ENCODE measurements at regions not wholly inside any gene's neighbourhood (a gene's known extent, or its start where the extent isn't known, plus 50 kb on each side); places are given as distances from the start of the nearest gene placed in this dataset.
A peak's percentile ranks its signal among the peaks of the same experiment; 100 is the strongest.
"Not testable (repeated sequence)": the region's sequence is repeated elsewhere in the genome, so short reads cannot be mapped to it uniquely, and the experiment has no call there.

DNA sequence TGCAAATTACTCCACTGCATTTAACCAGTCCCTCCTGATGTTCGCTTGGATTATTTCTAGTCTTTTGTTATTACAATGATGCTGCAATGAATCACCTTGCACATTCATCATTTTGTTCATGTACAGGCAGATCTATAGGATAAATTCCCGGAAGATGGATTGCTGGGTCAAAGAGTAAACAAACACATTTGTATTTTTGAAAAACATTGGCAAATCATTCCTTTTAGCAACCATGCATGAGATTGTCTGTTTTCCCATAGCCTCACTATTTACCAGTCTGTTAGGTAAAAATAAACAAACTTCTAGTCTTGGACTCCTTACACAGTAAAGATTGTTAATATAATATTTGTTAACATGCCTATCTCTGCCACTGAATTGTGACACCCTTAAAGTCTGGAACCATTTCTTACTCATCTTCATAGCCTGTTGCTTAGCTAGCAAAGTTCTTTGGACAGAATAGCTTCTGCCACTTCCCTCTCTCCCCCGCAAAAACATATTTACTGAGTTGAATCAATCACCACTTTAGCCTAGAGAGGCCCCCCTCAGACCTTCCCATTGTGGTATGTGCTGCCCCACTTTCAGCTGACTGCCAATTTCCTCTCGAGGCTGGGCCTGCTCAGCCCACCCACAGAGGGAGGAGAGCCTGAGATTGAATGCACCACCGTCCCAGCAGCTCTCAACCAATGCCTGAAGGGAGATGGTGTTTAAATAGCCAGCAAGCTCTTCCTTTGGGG is 108.4 kb upstream of the ATXN3L start:
- no peak for DNase-seq (ENCODE audit: low read depth in 2 of 3, low spot score in 1 of 3)

DNA sequence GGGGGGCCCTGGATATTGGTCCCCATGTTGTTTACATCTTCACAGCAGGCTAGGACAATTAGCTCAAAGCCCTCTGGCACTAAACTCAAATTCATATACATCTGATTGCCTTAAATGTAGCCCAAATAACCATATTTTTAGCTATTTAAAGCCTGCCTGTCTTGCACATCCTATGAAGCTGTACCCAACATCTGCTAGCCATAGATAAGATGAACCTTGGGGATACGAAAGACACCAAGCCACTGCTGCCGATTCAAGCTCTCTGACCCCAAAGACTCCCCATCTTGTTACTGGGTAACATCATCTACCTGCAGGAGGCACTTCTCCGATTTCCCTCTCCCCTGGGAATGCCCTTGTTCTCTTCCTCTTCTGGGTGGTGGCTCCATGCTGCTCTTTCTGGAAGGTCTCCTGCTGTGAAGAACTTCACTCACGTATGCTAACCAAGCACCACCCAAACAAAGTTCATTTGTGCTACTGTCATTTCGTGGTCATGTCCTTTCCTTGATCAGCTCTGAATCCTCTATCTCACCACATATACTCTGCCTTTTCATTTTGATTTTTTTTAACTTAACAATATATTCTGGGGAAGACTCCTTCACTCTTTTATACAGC is 107.7 kb upstream of the ATXN3L start:
- DNase-seq (ENCODE audit: low read depth in 2 of 3, low spot score in 1 of 3) = no peak

DNA sequence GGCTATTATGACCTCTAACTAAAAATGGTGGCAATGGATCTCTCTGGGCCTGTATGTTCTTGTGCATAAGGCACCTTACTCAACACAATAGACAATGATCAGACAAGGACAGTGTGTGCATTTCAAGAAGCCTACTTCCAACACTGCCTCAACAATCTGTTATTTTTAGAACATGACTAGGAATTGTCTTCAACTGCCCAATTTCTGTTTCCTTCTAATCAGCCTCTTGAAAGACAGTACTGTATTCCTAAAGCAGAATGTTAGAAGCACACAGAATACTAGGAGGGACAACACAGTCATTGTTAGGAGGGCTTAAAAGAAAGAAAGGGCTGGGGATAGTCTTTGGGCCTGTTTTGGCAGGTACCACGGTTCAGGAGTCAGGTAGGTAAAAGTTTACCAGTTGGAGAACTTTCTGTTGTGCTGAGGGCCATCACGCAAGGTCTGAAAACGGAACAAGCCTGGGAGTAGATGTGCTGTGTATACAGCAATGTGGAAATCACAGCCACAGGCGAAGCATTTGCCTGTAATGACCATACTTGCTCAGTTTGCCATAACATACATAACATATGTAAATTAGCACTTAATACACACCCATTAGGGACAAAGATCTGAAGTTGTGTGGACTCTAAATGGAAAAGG is 100.8 kb upstream of the ATXN3L start:
- DNase-seq (ENCODE audit: low read depth in 2 of 3, low spot score in 1 of 3) = no peak

DNA sequence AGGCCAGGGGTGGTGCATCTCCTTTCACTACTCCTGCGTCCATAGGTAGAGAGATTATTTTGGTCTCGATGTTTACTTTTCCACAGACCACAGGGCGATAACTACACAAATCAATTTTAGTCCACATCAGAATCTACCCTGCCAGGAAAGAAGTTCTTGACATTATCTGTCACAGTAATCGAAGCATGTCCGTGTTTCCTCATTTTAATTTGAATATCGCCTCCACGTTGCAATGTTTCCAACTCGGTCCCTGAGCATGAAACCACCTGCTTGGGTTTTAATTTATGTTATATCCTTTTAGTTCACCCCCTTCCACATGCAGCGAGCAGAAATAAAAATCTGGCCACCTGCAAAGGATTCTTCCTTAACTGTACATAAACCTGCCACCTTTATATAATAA is 100.1 kb upstream of the ATXN3L start:
- DNase-seq (ENCODE audit: low read depth in 2 of 3, low spot score in 1 of 3) = no peak

DNA sequence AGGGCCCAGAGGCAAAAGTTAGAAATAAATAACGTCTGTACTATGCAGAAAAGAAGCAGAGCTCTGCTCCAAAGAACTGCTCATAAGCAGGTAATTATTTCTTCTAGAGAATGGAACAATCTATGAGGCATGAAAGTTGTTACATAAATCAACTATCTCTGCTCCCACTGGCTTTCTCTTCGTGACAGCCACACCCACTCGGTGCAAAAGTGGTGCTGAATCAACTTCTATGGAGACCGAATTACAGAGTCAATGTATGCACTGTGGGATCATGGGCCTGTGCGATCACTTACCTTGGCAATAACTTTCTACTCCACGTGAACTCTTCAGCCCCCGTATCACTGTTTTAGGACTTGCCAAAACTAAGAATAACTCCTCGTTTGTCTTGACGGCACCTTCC is 99.4 kb upstream of the ATXN3L start:
- DNase-seq (ENCODE audit: low read depth in 2 of 3, low spot score in 1 of 3) = no peak

DNA sequence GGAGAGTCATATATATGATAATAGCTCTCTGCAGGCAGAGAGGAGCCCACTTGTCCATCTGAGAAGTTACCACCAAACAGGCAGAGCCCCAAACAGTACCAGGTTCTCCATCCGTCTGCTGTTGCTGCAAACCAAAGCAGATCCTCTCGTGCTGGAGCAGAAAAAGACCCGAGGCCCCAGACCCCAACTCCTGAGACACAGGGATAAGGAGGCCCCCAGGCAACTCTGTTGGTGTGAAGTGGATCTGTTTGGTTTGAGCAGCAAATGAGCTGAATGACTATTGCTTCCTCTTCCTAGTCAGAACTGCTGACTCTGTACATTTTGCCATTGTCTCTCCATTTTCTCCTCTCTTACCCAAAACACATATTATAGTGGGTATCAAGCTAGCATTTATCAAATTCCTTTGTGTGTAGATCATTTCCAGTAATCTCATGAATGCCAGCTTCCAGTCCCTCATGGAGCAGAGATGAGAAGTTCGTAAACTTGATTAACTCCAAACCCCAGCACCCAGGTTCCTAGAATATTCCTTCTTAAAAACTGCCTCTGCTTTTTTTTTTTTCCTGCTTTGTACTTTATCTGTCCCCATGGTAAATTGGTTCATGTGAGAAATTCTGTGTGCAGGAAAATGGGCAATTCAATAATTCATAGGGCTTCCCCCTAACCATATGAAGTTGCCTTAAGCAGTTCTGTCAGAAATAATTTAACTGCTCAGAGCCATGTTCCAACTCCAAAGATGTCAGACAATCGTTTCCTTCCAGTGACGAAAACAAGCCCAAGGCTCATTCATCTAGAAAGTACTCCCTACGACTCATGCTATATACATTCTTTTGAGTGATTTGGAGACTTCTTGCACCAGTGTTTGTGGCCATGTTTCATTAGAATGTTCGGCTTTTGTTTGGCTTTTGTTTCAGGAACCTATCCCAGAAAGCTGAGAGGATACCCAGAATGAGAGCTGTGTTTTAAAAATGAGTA is 98.6 kb upstream of the ATXN3L start:
- no peak for DNase-seq (ENCODE audit: low read depth in 2 of 3, low spot score in 1 of 3)

DNA sequence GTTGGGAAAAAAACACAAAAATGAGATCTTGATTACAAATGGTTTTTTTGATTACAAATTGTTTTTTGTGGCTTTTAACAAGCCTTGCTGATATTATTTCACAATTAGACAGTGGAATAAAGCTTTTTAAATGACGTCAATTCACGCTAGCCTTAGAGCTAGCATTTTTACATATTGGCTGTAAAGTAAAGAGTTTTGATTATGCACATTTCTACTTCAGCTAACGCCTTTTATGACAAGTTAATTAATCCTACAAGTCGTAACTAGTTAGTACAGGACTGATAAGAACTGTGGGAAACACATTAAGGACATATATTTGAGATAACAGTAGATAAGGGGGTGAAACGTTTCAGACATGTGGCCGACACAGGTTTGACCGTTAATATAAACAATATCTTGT is 95.7 kb upstream of the ATXN3L start:
- no peak for DNase-seq (ENCODE audit: low read depth in 2 of 3, low spot score in 1 of 3)

DNA sequence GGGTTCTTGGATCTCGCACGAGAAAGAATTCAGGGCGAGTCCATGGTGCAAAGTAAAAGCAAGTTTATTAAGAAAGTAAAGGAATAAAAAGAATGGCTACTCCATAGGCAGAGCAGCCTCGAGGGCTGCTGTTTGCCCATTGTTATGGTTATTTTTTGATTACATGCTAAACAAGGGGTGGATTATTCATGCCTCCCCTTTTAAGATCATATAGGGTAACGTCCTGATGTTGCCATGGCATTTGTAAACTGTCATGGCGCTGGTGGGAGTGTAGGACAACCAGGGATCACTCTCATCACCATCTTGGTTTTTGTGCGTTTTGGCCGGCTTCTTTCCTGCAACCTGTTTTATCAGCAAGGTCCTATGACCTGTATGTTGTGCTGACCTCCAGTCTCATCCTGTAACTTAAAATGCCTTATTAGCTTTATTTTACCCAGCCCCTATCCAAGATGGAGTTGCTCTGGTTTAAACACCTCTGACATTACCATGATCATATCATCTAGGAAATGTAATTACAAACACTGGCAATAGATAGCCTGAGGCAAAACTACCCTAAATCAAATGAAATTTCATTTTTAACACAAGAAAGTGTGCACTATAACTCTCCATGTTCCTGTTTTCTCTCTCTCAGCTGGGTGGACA is 94.3 kb upstream of the ATXN3L start:
- no peak for DNase-seq (ENCODE audit: low read depth in 2 of 3, low spot score in 1 of 3)

DNA sequence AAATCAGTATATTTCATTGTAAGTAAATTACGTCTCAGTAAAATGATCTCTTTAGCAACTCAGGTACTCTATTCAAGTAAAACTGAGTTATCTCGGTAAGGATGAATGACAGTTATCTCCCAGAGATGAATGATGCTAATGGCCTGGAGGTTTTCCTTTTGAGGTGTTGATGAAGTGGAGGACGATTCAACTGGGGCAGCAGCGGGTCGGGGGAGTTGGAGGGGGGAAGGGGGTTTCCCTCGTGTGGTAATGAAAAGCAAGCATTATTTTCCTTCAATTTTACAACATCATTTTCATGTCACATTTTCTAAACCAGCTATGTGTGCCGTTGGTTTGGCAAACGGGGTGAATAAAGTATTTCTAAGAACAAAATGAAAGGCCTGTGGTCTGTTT is 92.4 kb upstream of the ATXN3L start:
- DNase-seq (ENCODE audit: low read depth in 2 of 3, low spot score in 1 of 3) = no peak

DNA sequence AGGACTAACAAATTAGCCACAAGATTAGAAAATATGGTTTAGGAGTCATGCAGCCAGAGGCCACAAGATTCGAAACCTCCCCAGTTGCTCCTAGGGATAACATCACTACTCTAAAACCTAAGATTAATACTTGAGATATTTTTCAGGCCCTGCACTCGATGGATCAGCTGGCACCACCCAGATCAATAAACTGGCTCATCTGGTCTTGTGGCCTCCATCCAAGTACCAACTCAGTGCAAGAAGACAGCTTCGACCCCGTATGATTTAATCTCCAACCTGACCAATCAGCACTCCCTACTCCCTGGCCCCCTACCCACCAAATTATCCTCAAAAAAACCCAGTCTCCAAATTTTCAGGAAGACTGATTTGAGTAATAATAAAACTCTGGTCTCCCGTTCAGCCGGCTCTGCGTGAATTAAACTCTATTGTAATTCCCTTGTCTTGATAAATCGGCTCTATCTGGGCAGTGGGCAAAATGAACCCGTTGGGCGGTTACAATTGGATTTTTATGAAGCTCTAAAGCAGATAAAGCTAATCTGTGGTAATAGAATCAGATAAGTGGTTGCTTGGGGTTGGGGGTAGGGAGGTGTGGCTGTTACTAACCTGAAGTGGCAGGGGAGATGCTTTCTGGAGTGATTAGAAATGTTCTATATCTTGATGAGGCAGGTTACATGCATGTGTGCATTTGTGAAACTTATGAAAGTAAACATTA is 91.8 kb upstream of the ATXN3L start:
- DNase-seq (ENCODE audit: low read depth in 2 of 3, low spot score in 1 of 3) = no peak

DNA sequence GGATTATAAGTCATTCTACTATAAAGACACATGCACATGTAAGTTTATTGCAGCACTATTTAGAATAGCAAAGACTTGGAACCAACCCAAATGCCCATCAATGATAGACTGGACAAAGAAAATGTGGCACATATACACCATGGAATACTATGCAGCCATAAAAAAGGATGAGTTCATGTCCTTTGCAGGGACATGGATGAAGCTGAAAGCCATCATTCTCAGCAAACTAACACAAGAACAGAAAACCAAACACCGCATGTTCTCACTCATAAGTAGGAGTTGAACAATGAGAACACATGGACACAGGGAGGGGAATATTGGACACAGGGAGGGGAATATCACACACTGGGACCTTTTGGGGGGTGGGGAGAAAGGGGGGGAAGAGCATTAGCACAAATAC is 88.7 kb upstream of the ATXN3L start:
- DNase-seq (ENCODE audit: low read depth in 2 of 3, low spot score in 1 of 3) = not testable (repeated sequence)

DNA sequence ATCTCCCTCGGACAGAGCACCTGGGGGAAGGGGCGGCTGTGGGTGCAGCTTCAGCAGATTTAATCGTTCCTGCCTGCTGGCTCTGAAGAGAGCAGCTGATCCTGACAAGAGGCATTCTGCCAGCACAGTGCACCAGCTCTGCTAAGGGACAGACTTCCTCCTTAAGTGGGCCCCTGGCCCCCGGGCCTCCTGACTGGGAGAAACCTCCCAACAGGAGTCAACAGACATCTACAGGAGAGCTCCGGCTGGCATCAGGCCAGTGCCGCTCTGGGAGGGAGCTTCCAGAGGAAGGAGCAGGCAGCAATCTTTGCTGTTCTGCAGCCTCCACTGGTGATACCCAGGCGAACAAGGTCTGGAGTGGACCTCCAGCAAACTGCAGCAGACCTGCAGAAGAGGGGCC is 84.9 kb upstream of the ATXN3L start:
- DNase-seq (ENCODE audit: low read depth in 2 of 3, low spot score in 1 of 3) = not testable (repeated sequence)

DNA sequence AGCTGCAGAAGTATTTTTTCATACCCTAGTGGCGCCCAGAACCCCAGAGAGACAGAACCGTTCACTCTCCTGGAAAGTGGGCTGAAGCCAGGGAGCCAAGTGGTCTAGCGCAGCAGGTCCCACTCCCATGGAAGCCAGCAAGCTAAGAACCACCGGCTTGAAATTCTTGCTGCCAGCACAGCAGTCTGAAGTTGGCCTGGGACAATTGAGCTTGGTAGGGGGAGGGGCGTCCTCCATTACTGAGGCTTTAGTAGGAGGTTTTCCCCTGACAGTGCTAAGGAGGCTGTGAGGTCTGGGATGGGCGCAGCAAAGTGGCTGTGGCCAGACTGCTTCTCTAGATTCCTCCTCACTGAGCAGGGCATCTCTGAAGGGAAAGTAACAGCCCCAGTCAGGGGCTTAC is 84.5 kb upstream of the ATXN3L start:
- no peak for DNase-seq (ENCODE audit: low read depth in 2 of 3, low spot score in 1 of 3)

DNA sequence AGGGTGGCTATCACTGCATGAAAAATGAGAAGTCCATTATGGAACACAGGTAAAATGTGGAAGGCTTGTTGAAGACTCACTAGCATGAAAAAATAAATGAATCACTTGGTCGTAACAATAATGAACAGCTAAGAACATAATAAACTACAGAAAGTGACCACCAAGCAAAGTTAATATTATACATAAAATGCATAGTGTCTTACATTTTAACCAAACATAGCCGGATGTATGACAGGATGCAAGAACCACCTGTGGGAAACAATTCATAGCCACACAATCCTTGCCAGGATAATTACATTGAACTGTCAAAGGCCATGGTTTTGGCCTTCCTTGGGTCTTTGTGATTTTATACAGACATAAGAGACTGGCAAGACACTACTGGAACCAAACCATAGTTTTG is 81.9 kb upstream of the ATXN3L start:
- DNase-seq (ENCODE audit: low read depth in 2 of 3, low spot score in 1 of 3) = no peak

DNA sequence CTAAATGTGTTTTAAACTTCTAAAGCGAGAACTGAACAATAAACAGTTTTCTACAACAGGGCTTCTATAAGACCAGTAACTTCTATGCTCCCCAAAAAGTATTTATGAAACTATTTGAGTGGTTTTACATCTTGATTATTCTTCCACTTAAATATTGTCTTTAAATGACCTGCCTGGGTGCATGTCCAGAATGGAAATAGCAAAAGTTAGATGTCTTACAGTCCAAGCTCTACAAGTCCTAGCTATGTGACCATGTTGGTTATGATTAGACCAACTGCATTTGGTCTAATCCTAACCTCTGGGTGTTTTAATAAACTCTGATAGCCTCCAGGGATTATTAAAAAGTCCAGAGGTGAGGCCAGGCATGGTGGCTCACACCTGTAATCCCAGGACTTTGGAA is 79.0 kb upstream of the ATXN3L start:
- no peak for DNase-seq (ENCODE audit: low read depth in 2 of 3, low spot score in 1 of 3)

DNA sequence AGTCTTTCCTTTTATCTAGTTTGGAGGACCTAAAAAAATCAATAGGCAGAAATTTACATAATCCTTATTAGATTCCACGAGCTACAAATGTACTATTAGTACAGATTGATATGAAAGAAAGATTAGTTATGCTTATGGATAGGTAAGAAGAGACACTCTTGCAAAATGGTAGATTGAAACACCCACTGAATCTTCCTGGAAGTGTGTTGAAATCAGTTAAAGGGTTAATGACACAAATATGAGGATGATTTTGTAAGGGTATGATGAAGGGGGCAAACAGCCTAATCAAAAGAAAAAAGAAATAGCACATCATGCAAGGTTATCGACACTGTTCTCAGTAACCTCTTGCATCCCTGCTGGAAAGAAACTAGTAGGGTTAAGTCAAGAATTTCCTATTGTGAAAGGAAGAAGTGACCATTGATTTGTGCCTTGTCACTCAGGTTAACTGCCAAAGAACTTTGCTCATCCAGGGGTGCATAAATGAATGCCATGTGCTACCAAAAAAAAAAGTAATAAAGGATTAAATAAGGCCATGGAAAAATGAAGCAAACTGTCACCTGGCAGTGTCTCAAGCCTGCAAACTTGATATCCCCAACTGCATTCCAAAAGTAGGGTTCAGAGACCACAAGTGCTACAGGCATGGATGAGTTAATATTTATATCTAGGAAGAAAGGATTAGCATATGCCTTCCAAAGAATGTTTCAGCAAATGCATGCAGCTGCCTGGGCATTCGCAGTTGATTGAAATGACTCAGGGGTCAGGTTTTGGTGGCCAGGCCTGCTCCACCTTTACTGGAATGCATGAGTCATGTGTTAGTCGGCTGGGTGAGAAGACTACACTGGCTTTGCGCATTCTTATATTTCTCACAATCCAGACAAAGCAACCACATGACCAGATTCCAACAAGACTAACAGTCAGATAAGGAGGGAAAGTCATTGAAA is 78.3 kb upstream of the ATXN3L start:
- DNase-seq (ENCODE audit: low read depth in 2 of 3, low spot score in 1 of 3) = peak in 1 of 3 donors; percentile 28

DNA sequence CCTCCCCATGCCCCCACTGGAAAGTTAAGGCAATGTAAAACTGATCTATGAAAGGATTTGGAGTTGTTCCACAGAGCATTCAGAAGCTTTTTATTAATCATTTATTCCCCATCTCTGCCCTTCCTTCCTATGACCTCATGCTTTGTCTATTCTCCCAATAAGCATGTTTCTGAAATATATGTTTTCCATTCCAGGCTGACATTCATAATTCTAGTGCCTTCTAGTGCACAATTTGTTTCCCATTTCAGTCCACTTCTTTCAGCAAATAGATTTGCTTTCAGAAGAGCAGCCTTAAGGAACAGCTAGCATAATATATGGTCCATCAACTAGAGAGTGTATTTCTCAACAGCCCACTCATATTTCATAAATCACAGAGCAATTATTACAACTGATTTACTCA is 77.1 kb upstream of the ATXN3L start:
- DNase-seq (ENCODE audit: low read depth in 2 of 3, low spot score in 1 of 3) = no peak

DNA sequence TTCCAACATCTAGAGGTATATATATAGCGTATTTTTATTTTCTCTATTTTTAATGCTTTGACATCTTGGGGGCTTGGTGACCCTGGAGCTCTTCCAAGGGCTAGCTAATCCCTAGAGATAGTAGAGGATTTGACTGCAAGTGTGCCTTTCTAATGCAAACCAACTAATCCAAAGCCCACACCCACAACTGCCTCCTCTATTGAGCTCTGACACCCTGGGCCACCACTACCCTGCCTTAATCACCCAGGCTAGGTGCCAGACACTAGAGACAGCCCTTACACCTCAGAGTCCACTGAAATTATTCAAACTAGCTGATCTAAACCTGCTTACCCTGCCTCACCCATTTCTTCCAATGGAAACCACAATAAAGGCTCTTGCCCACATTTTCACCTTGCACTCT is 69.6 kb upstream of the ATXN3L start:
- DNase-seq (ENCODE audit: low read depth in 2 of 3, low spot score in 1 of 3) = no peak

Data from stimulated activated CD4-positive, alpha-beta T cell treated with anti-CD3 and anti-CD28 coated beads, Interleukin-12 subunit alpha, Interleukin-12 subunit beta, amount 100 ng/mL, for 48 hours (primary cell).